Adrenal gland (tissue), 5 donors: ENCODE measurements at regions not wholly inside any gene's neighbourhood (a gene's known extent, or its start where the extent isn't known, plus 50 kb on each side); places are given as distances from the start of the nearest gene placed in this dataset.

ENCODE experiments used
- CTCF ChIP-seq, 6 experiments: fragments of 450-650 bp in 4 of 6; fragments of 200-600 bp in 2 of 6; sonication (generic) in 1 of 6; IDR thresholded peaks; 1 replicate in 5 of 6; 2 replicates in 1 of 6; pipeline versions ENCODE4 v1.5.1 to v1.8.0; 2016 to 2021; ENCODE audit warnings: antibody characterized with exemption in 6 of 6, mild to moderate bottlenecking in 2 of 6, moderate library complexity in 1 of 6
- POLR2A ChIP-seq, 2 donors: fragments of 450-650 bp; IDR thresholded peaks; one replicate each; pipeline ENCODE4 v1.6.1; 2017; ENCODE audit warnings: antibody characterized with exemption in 2 of 2, mild to moderate bottlenecking in 2 of 2, moderate library complexity in 1 of 2
- donor health status: DM: no; HTN: no; CAD: no.

- TF ChIP-seq POLR2A (IDR thresholded peaks at IDR 0.05) (no peak), CTCF (IDR thresholded peaks at IDR 0.05) (no peak)
These were observed 206.7 kb upstream of the LEF1 start for GRCh38 chr4:108375434-108375833.
